Upper lobe of left lung (tissue), 4 donors: ENCODE measurements at regions not wholly inside any gene's neighbourhood (a gene's known extent, or its start where the extent isn't known, plus 50 kb on each side); places are given as distances from the start of the nearest gene placed in this dataset.

Experiments
- EP300 ChIP-seq, 4 donors: sonication (generic); formaldehyde crosslinking; IDR thresholded peaks; one replicate each; pipeline ENCODE4 v1.5.1; 2017; ENCODE audit warnings: antibody characterized with exemption in 4 of 4, control low read depth in 2 of 4
- POLR2A ChIP-seq, 4 donors: fragments of 450-650 bp; IDR thresholded peaks; one replicate each; pipeline ENCODE4 v1.5.1; 2016 to 2017; ENCODE audit warnings: antibody characterized with exemption in 4 of 4, mild to moderate bottlenecking in 2 of 4
- POLR2AphosphoS5 ChIP-seq, 2 donors: sonication (generic); formaldehyde crosslinking; IDR thresholded peaks; one replicate each; pipeline ENCODE4 v1.5.1; 2017; ENCODE audit warnings: antibody characterized with exemption in 2 of 2
- TF ChIP-seq, protein P1 (sequence below), 6 experiments: fragments of 450-650 bp in 4 of 6; fragments of 200-600 bp in 2 of 6; sonication (generic) in 2 of 6; IDR thresholded peaks; one replicate each; pipeline ENCODE4 v1.5.1; 2016 to 2019; ENCODE audit warnings: antibody characterized with exemption in 6 of 6

DNA sequence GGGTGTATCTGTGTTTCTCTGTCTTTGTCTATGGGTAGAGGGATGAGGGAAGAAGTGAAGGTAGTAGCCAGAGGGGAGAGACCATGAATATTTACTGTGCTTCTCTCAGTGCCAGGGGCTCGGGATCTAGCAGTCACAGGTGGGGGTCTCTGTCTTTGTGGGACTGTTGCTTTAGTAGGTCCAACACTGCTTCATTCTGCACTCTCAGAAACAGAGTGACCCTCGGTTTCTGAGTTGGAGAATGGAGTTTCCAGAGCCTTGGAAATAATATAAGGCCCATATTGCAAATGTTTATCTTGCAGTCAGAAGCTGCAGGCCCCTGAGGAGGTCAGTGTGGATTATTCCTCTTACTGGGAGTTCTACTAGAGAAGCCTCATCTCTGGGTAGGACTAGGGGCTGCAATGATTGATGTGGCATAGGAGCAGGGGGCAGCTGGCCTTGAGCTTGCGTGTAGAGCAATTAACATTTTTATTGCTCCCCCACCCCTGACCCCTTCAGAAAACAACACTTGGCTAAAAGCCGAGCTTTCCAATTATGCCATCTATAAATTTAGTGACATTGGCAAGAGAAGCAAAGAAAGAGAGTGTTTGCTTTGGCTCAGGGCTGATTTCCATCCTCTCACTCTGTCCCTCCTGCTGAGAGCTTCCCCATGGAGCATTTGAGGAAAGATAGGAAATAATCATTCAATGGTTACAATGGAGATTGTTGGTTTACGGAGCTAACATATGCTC, 55.0 kb upstream of the TRPC7 start:
- TF ChIP-seq, protein P1, sequence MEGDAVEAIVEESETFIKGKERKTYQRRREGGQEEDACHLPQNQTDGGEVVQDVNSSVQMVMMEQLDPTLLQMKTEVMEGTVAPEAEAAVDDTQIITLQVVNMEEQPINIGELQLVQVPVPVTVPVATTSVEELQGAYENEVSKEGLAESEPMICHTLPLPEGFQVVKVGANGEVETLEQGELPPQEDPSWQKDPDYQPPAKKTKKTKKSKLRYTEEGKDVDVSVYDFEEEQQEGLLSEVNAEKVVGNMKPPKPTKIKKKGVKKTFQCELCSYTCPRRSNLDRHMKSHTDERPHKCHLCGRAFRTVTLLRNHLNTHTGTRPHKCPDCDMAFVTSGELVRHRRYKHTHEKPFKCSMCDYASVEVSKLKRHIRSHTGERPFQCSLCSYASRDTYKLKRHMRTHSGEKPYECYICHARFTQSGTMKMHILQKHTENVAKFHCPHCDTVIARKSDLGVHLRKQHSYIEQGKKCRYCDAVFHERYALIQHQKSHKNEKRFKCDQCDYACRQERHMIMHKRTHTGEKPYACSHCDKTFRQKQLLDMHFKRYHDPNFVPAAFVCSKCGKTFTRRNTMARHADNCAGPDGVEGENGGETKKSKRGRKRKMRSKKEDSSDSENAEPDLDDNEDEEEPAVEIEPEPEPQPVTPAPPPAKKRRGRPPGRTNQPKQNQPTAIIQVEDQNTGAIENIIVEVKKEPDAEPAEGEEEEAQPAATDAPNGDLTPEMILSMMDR (IDR thresholded peaks at IDR 0.05): no peak
- TF ChIP-seq EP300 (IDR thresholded peaks at IDR 0.05) (no peak), POLR2A (IDR thresholded peaks at IDR 0.05) (no peak), POLR2AphosphoS5 (IDR thresholded peaks at IDR 0.05) (no peak)
